HEK293T (cell line): ENCODE measurements at regions not wholly inside any gene's neighbourhood (a gene's known extent, or its start where the extent isn't known, plus 50 kb on each side); places are given as distances from the start of the nearest gene placed in this dataset.

Experiments
- CTCF ChIA-PET: fragments of 350-600 bp; formaldehyde crosslinking; extraction: SDS; loops from one replicate; lab custom pipeline; 2021; ENCODE audit warnings: antibody characterized with exemption, inconsistent platforms; lab: Yijun Ruan, JAX
- POLR2A ChIA-PET: fragments of 350-600 bp; formaldehyde crosslinking; extraction: SDS; loops from one replicate; lab custom pipeline; 2020; ENCODE audit warnings: antibody characterized with exemption, inconsistent platforms; lab: Yijun Ruan, JAX
- DNase-seq: peaks from one replicate; pipeline ENCODE4 v3.0.0; 2012; ENCODE audit warnings: mixed read lengths; ENCODE audit errors: extremely low spot score
- ARNT ChIP-seq: fragments of 450-650 bp; IDR thresholded peaks from 2 replicates; pipeline ENCODE4 v1.6.1; 2017; ENCODE audit warnings: mild to moderate bottlenecking
- BHLHE40 ChIP-seq: fragments of 450-650 bp; IDR thresholded peaks from 2 replicates; pipeline ENCODE4 v1.6.1; 2016; ENCODE audit warnings: mild to moderate bottlenecking, moderate library complexity, borderline replicate concordance
- CTBP1 ChIP-seq: fragments of 450-650 bp; IDR thresholded peaks from 2 replicates; pipeline ENCODE4 v1.6.1; 2016; ENCODE audit warnings: borderline replicate concordance
- ELF4 ChIP-seq: fragments of 450-650 bp; IDR thresholded peaks from 2 replicates; pipeline ENCODE4 v1.6.1; 2017; ENCODE audit warnings: antibody characterized with exemption
- FOXA1 ChIP-seq: fragments of 450-650 bp; IDR thresholded peaks from 2 replicates; pipeline ENCODE4 v1.6.1; 2016; ENCODE audit warnings: mild to moderate bottlenecking
- FOXK2 ChIP-seq: fragments of 450-650 bp; IDR thresholded peaks from 2 replicates; pipeline ENCODE4 v1.6.1; 2016; ENCODE audit warnings: mild to moderate bottlenecking
- FOXM1 ChIP-seq: fragments of 450-650 bp; IDR thresholded peaks from 2 replicates; pipeline ENCODE4 v1.6.1; 2017; ENCODE audit warnings: mild to moderate bottlenecking, borderline replicate concordance
- HDGF ChIP-seq: fragments of 450-650 bp; IDR thresholded peaks from 2 replicates; pipeline ENCODE4 v1.6.1; 2017; ENCODE audit warnings: antibody characterized with exemption, borderline replicate concordance
- L3MBTL2 ChIP-seq: fragments of 450-650 bp; conservative IDR thresholded peaks from 2 replicates; pipeline ENCODE4 v1.6.1; 2016; ENCODE audit warnings: mild to moderate bottlenecking
- LEF1 ChIP-seq: fragments of 450-650 bp; IDR thresholded peaks from 2 replicates; pipeline ENCODE4 v1.6.1; 2017; ENCODE audit warnings: mild to moderate bottlenecking, borderline replicate concordance
- NFRKB ChIP-seq: fragments of 450-650 bp; IDR thresholded peaks from 2 replicates; pipeline ENCODE4 v1.6.1; 2016; ENCODE audit warnings: mild to moderate bottlenecking, moderate library complexity
- SP1 ChIP-seq: fragments of 450-650 bp; IDR thresholded peaks from 2 replicates; pipeline ENCODE4 v1.6.1; 2017
- SUZ12 ChIP-seq: fragments of 450-650 bp; IDR thresholded peaks from 2 replicates; pipeline ENCODE4 v1.6.1; 2016; ENCODE audit warnings: mild to moderate bottlenecking
- TARDBP ChIP-seq: fragments of 450-650 bp; IDR thresholded peaks from 2 replicates; pipeline ENCODE4 v1.6.1; 2016
- ZNF384 ChIP-seq: fragments of 450-650 bp; IDR thresholded peaks from 2 replicates; pipeline ENCODE4 v1.6.1; 2016
- TF ChIP-seq, protein P1 (sequence below): fragments of 450-650 bp; IDR thresholded peaks from 2 replicates; pipeline ENCODE4 v1.6.1; 2016

DNA sequence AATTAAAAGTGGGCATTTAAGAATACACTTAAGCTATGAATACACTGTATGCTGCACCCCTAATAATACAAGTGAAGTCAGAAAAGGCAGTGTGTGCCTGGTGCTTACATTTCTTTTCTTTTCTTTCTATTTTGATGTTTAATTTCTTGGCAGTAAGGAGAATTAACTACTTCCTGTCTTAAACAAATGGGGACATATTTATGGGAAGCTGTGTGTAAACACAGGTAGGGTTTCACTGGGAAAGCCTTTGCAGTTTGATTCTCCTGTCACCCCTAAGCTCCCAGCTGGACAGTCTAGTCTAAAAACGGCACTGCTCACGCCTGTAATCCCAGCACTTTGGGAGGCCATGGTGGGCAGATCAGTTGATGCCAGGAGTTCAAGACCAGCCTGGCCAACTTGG, 146.0 kb downstream of the MIS18A start:
- no peak for TF ChIP-seq ELF4
- no peak for TF ChIP-seq SUZ12
- TF ChIP-seq CTBP1 = no peak
- TF ChIP-seq TARDBP = no peak
- TF ChIP-seq ZNF384 = no peak
- no peak for TF ChIP-seq FOXK2
- no peak for TF ChIP-seq FOXM1
- no peak for TF ChIP-seq SP1
- TF ChIP-seq NFRKB = no peak
- no peak for TF ChIP-seq FOXA1
- no peak for TF ChIP-seq HDGF
- no peak for TF ChIP-seq BHLHE40
- TF ChIP-seq, protein P1, sequence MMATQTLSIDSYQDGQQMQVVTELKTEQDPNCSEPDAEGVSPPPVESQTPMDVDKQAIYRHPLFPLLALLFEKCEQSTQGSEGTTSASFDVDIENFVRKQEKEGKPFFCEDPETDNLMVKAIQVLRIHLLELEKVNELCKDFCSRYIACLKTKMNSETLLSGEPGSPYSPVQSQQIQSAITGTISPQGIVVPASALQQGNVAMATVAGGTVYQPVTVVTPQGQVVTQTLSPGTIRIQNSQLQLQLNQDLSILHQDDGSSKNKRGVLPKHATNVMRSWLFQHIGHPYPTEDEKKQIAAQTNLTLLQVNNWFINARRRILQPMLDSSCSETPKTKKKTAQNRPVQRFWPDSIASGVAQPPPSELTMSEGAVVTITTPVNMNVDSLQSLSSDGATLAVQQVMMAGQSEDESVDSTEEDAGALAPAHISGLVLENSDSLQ = no peak
- no peak for TF ChIP-seq ARNT
- TF ChIP-seq LEF1 = no peak
- no peak for TF ChIP-seq L3MBTL2
- no peak for DNase-seq
- CTCF ChIA-PET = no interaction called here
- POLR2A ChIA-PET = no interaction called here

DNA sequence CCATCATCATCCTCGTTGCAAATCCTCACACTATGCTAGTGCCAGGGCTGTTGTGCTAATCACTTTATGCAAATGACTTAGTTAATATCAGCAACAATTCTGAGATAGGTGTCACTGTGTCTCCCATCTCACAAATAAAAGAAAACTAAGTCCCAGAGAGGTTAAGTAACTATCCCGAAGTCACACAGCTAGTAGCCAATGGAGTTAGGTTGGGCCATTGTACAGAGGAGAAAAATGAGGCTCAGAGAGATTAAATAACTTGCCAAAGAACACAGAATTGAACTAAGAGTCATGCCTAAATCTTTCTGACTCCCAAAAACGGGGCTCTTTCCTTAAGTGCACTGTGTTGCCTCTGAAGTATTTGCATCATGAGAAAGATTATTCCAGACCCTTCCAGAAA, 146.4 kb downstream of the MIS18A start:
- no peak for TF ChIP-seq TARDBP
- TF ChIP-seq CTBP1 = no peak
- TF ChIP-seq FOXM1 = no peak
- no peak for TF ChIP-seq FOXA1
- no peak for TF ChIP-seq FOXK2
- TF ChIP-seq ARNT = no peak
- no peak for TF ChIP-seq NFRKB
- no peak for TF ChIP-seq LEF1
- TF ChIP-seq ZNF384 = no peak
- no peak for TF ChIP-seq ELF4
- TF ChIP-seq BHLHE40 = no peak
- POLR2A ChIA-PET = no interaction called here
- CTCF ChIA-PET = no interaction called here
- DNase-seq = no peak

DNA sequence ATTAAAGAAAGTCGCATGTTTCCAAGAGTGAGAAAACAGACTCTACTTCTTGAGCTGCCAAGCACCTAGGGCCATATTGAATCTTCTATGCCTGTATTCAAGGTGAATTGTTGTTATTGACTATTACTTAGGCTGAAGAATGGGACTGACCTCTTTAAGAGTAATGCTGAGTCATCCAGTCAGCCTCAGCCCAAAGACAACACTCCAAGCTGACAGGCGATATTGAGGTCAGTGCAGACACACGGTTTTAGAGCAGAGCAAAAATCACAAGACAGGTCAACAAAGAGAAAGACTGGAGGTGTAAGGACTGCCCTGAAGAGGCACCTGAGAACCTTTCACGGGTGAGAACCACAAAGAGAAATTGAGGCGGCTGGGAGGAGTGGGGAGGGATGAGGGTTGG, 146.9 kb downstream of the MIS18A start:
- no peak for DNase-seq
- ChIA-PET POLR2A (no interaction called here), CTCF (no interaction called here)
- TF ChIP-seq FOXA1 (no peak), ARNT (no peak), FOXM1 (no peak), ELF4 (no peak), FOXK2 (no peak), LEF1 (no peak), BHLHE40 (no peak), HDGF (no peak), ZNF384 (no peak), TARDBP (no peak), NFRKB (no peak), SP1 (no peak), L3MBTL2 (no peak), SUZ12 (no peak), CTBP1 (no peak)
- TF ChIP-seq, protein P1 = no peak

DNA sequence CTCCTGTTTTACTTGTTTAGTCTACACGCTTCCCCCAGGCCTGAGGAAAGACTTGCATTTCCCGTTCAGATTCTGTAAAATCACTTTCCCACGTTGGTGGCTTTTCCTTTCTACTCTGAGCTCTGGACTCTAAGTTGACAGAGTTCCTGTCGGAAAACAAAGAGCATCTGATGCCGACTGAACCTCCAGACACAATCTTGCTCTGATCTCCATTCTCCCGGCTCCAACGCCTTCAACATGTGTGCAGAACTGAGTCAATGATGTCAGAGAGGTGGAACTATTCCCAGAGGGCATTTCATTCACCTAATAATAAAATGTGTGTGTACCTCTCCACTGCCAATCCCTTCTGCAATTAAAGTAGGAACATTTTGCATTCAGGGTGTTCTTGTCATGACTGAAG, 147.7 kb downstream of the MIS18A start:
- TF ChIP-seq, protein P1 = no peak
- TF ChIP-seq FOXK2 (no peak), LEF1 (no peak)
- POLR2A ChIA-PET = no interaction called here
- DNase-seq = no peak
- CTCF ChIA-PET = no interaction called here

DNA sequence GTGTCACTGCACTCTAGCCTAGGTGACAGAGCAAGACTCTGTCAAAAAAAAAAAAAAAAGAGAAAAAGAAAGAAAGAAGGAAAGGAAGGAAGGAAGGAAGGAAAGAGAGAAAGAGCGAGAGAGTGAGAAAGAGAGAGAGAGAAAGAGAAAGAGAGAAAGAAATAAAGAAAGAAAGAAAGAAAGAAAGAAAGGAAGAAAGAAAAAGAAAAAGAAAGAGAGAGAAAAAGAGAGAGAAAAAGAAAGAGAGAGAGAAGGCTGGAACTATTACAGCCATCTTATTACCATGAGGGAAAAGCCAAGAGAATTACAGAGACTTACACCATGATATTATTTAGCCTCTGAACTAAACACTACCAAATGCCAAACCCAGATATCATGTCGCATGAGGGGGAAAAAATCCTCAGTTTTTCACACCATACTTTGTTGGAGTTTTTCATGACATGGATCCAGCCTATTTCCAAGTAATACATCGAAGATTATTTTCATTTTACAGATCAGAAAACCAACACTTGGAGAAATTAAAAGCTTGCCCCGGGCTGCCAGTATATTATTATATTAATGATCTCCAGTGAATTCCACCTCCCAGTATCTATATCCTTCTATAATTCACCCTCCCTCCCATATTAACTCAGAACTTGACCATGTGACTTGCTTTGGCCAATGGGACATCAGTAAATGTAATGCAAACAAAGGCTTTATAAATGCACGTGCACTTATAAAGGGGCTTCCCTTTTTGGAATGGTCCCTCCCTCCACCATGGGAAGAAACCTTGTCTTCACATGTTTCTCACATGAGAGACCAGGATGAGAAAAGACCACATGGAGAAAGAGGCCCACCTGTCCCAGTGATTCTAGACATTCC, 148.6 kb downstream of the MIS18A start:
- CTCF ChIA-PET = no interaction called here
- TF ChIP-seq FOXK2 (no peak), FOXM1 (no peak), ELF4 (no peak), SUZ12 (no peak), ARNT (no peak), FOXA1 (no peak), HDGF (no peak), TARDBP (no peak), NFRKB (no peak), BHLHE40 (no peak), CTBP1 (no peak), ZNF384 (no peak), L3MBTL2 (no peak), LEF1 (no peak)
- TF ChIP-seq, protein P1 = no peak
- no peak for DNase-seq
- POLR2A ChIA-PET = no interaction called here
